HG02571 (cell line): ENCODE measurements at regions not wholly inside any gene's neighbourhood (a gene's known extent, or its start where the extent isn't known, plus 50 kb on each side); places are given as distances from the start of the nearest gene placed in this dataset.

Experiments used
- ATAC-seq: cut with Tn5 transposase; IDR thresholded peaks from one replicate; pipeline ENCODE4 v1.9.1; 2021; ENCODE audit warnings: mild to moderate bottlenecking, moderate library complexity; ENCODE audit not compliant: unreplicated experiment

DNA sequence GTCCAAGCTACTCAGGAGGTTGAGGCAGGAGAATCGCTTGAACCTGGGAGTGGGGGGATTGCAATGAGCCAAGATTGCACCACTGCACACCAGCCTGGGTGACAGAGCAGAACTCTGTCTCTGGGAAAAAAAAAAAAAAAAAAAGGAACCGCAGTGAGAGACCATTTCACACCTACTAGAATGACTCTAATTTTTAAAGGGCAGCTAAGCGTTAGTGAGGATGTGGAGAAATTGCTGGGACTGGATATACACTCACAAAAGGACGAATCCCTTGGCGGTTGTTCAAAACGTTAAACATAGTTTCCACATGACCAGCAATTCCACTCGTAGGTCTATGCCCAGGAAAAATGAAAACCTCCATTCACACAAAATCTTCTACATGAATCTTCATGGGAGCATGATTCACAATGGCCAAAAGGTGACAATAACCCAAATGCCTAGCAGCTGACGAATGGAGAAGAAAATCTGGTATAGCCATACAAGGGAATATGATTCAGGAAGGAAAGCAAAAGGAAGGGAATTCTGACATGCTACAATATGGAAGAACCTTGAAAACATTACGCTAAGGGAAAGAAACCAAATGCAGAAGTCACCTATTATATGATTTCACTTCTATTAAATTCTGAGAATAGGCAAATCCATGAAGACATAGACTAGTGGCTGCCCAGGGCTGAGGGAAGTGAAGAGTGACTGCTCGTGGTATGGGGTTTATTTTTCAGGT is 127.0 kb downstream of the CHSY1 start:
- no peak for ATAC-seq

- no peak for ATAC-seq
Observed at GRCh38 chr15:101123222-101123910, 128.5 kb downstream of the CHSY1 start.

DNA sequence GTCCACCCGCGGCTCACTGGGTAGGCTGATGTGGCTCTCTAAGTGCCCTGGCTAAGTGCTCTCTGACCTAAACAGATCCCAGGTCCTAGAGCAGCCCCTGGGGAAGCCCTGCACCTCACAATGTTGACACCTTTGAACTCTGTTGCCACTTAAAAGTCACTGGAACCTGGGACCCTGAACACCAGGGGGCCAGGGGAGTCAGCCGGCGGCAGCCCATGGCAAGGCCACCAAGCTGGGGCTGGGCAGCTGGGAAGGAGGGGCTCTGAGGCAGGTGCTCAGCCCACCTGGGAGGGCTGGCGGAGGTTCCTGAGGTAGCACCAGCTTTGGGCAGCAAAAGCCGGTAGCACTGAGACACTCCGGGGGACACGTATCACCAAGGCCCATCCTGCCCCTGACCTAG is 129.0 kb downstream of the CHSY1 start:
- ATAC-seq = no peak

DNA sequence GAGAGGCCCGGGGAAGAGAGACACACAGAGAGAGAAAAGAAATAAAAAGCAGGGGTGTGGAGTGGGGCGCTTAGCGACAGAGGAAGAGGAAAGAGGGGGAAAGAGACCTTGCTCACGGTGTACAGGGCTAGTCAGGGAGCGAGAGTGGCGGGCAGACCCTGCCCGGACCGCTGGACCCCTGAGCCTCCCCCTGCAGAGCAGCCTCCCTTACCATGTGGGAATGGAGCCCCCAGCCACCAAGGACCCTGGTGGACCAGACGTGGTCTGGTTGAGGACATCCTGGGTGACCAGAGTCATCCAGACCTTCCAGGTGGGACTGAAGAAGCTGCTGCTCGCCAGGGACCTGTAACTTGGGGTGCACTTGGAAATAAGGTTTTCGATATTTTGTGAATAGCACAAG is 129.6 kb downstream of the CHSY1 start:
- ATAC-seq = no peak

- peak; percentile 79 for ATAC-seq
Observed at GRCh38 chr15:101121511-101122090, 130.2 kb downstream of the CHSY1 start.

GRCh38 chr15:101120987-101121386 is 130.9 kb downstream of the CHSY1 start:
- ATAC-seq = no peak

- no peak for ATAC-seq
Observed at GRCh38 chr15:101120473-101120872, 131.4 kb downstream of the CHSY1 start.
